Adrenal gland (tissue), 9 donors: ENCODE measurements at regions not wholly inside any gene's neighbourhood (a gene's known extent, or its start where the extent isn't known, plus 50 kb on each side); places are given as distances from the start of the nearest gene placed in this dataset.

Experiments
- DNase-seq, 7 donors: peaks; one replicate each; pipeline ENCODE4 v3.0.0-alpha.2; 2019 to 2020
- H3K27ac ChIP-seq, 5 donors: fragments of 200-600 bp; sonication (generic) in 4 of 5; 1 replicate in 3 of 5; 2 replicates in 2 of 5; pipeline versions ENCODE4 v1.5.1 to v1.8.0; 2016 to 2020; ENCODE audit warnings: mild to moderate bottlenecking in 1 of 5
- H3K27me3 ChIP-seq: fragments of 200-600 bp; 2 replicates; pipeline ENCODE4 v1.8.0; 2021
- H3K36me3 ChIP-seq, 2 donors: fragments of 200-600 bp; replicated peaks in 1 of 2; 1 replicate in 1 of 2; 2 replicates in 1 of 2; pipeline versions ENCODE4 v1.5.1 to v1.8.0; 2018 to 2022
- H3K4me1 ChIP-seq, 2 donors: fragments of 200-600 bp; replicated peaks in 1 of 2; 1 replicate in 1 of 2; 2 replicates in 1 of 2; pipeline versions ENCODE4 v1.5.1 to v1.8.0; 2018 to 2021
- H3K4me3 ChIP-seq, 4 donors: fragments of 200-600 bp; sonication (generic) in 3 of 4; one replicate each; pipeline ENCODE4 v1.5.1; 2016 to 2018
- H3K9me3 ChIP-seq, 3 donors: fragments of 200-600 bp; sonication (generic) in 1 of 3; replicated peaks in 1 of 3; 1 replicate in 2 of 3; 2 replicates in 1 of 3; pipeline versions ENCODE4 v1.5.1 to v1.8.0; 2016 to 2021
- POLR2A ChIP-seq, 2 donors: fragments of 450-650 bp; IDR thresholded peaks; one replicate each; pipeline ENCODE4 v1.6.1; 2017; ENCODE audit warnings: antibody characterized with exemption in 2 of 2, mild to moderate bottlenecking in 2 of 2, moderate library complexity in 1 of 2
- WGBS, 4 donors: extraction: QIAGEN DNeasy Blood & Tissue Kit in 2 of 4; methylation state at CpG; one replicate each; pipeline versions ENCODE4 v1.1.5 to v1.1.7; 2013 to 2017; 5-methylcytosine and 5-hydroxymethylcytosine counted together
- intact Hi-C, 2 donors: fragments of 100-400 bp; cut with DNase I; formaldehyde crosslinking; loops; one replicate each; pipeline versions ENCODE4 v1.14.1 to v1.15.0; 2022 to 2023
- TF ChIP-seq, protein P1 (sequence below), 6 experiments: fragments of 450-650 bp in 4 of 6; fragments of 200-600 bp in 2 of 6; sonication (generic) in 1 of 6; IDR thresholded peaks; 1 replicate in 5 of 6; 2 replicates in 1 of 6; pipeline versions ENCODE4 v1.5.1 to v1.8.0; 2016 to 2021; ENCODE audit warnings: antibody characterized with exemption in 6 of 6, mild to moderate bottlenecking in 2 of 6, moderate library complexity in 1 of 6
- donor health status: healthy with polysubstance abuse.
- donor health status: Bipolar disorder and iron deficiency.
- donor health status: DM: yes; HTN: yes; CAD: no.
- donor health status: DM: no; HTN: no; CAD: no.
- donor health status: DM: no; HTN: no; CAD: no.

DNA sequence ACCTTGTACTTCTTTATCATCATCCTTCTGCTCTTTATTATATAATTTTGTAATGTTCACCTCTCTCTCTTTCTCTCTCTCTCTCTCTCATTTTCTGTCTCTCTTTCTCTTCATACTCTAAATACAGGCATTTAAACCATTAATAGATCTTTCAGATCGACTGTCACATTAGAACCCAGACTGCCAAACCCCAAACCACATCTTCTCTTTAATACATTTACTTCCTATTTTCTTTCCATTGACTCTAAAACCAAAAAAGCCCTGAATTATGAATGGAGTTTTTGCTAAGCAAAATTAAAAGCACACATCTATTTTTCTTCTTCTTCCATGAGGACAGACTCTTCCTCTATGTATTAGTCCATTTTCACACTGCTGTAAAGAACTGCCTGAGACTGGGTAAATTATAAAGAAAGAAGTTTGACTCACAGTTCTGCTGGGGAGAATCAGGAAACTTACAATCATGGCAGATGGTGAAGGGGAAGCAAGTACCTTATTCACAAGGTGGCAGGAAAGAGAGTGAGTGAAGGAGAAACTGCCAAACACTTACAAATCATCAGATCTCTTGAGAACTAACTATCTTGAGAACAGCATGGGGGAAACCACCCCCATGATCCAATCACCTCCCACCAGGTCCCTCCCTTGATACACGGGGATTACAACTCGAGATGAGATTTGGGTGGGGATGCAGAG, 272.7 kb upstream of the MGMT start:
- no peak for DNase-seq
- Histone ChIP-seq H3K4me3 (no peak overlapping the region), H3K4me1 (no peaks in the 10 kb centered on the region), H3K27ac (no peak overlapping the region), H3K9me3 (no peaks in the 10 kb centered on the region), H3K27me3 (no peaks in the 10 kb centered on the region), H3K36me3 (no peaks in the 10 kb centered on the region)
- no peak for TF ChIP-seq POLR2A (IDR thresholded peaks at IDR 0.05)
- TF ChIP-seq, protein P1, sequence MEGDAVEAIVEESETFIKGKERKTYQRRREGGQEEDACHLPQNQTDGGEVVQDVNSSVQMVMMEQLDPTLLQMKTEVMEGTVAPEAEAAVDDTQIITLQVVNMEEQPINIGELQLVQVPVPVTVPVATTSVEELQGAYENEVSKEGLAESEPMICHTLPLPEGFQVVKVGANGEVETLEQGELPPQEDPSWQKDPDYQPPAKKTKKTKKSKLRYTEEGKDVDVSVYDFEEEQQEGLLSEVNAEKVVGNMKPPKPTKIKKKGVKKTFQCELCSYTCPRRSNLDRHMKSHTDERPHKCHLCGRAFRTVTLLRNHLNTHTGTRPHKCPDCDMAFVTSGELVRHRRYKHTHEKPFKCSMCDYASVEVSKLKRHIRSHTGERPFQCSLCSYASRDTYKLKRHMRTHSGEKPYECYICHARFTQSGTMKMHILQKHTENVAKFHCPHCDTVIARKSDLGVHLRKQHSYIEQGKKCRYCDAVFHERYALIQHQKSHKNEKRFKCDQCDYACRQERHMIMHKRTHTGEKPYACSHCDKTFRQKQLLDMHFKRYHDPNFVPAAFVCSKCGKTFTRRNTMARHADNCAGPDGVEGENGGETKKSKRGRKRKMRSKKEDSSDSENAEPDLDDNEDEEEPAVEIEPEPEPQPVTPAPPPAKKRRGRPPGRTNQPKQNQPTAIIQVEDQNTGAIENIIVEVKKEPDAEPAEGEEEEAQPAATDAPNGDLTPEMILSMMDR (IDR thresholded peaks at IDR 0.05) = no peak
- WGBS, 4 donors = 55 to 76% (median 67%) methylated on average over 3 of the region's 3 CpGs
- intact Hi-C loops = no loop called here

DNA sequence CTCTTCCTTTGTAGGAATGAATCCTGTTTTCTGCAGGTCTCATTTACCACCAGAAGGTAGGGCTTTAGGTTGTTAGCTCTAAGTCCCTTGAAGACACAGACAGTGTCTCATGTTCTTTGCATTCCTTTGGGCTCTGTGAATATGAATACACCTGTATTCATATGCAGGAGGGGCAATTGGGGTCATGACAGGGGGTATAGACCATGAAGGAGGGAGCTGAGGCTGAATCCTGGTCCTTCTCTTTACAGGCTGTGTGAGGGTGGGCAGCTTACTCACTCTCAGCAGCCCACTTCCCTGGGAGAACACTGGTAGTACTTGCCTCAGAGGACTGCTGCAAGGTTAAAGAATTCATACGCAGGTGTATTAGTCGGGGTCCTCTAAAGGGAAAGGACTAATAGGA, 267.2 kb upstream of the MGMT start:
- TF ChIP-seq POLR2A (IDR thresholded peaks at IDR 0.05) = no peak
- TF ChIP-seq, protein P1 (IDR thresholded peaks at IDR 0.05) = no peak
- Histone ChIP-seq H3K4me1 (no peaks in the 10 kb centered on the region), H3K27me3 (no peaks in the 10 kb centered on the region), H3K36me3 (no peaks in the 10 kb centered on the region), H3K27ac (no peak overlapping the region), H3K4me3 (no peak overlapping the region), H3K9me3 (no peaks in the 10 kb centered on the region)
- 45 to 78% (median 60%) methylated on average over 2 of the region's 2 CpGs for WGBS, 4 donors
- intact Hi-C loops = no loop called here
- DNase-seq = no peak

DNA sequence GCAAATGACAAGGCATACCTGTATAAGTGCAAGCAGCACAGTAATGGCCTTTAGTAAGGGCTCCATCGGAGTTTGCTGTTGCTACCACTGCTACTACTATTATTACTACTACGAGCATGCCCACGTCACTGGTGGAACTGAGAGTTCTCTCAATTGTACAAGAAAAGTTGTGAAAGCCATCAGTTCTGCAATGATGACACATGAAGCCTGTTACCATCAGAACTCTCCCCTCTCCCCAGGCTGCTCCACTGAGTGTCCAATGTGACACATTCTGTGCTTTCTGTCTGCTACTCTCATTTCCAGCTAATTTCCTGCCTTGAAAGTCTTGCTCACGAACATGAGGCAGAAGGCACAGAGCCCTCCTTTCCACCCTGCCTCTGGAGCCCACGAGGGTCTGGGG, 263.2 kb upstream of the MGMT start:
- Histone ChIP-seq H3K27ac (no peak overlapping the region), H3K36me3 (no peaks in the 10 kb centered on the region), H3K4me3 (no peak overlapping the region), H3K9me3 (no peaks in the 10 kb centered on the region), H3K27me3 (no peaks in the 10 kb centered on the region), H3K4me1 (no peaks in the 10 kb centered on the region)
- no peak for DNase-seq
- intact Hi-C loops = no loop called here
- 66 to 76% (median 69%) methylated on average over 5 of the region's 5 CpGs for WGBS, 4 donors
- TF ChIP-seq POLR2A (IDR thresholded peaks at IDR 0.05) = no peak
- TF ChIP-seq, protein P1 (IDR thresholded peaks at IDR 0.05) = no peak

DNA sequence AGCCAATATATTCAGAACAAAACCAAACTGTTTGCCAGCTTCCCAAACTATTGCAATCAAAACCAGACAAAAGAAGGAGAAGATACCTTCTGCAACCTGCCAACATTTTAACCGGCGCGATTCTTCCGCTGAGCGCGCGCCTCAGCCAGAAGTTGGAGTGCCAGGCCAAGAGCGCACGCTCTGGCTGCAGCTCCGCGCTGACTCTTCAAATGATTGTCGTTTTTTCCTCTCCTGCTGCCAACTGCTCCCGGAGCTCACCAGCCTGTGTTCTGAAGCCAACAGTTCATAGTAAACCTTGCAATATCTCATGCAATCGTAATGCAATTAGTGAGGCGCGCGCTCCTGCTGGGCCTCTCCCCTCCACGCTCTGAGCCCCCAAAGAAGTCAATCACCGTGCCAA, 259.7 kb upstream of the MGMT start:
- intact Hi-C loops = no loop called here
- DNase-seq = no peak

More for the DNA sequence above, 259.7 kb upstream of the MGMT start:
- Histone ChIP-seq H3K27ac (no peak overlapping the region), H3K4me1 (no peaks in the 10 kb centered on the region), H3K27me3 (no peaks in the 10 kb centered on the region), H3K4me3 (no peak overlapping the region), H3K9me3 (no peaks in the 10 kb centered on the region), H3K36me3 (no peaks in the 10 kb centered on the region)
- TF ChIP-seq, protein P1 (IDR thresholded peaks at IDR 0.05) = no peak
- WGBS, 4 donors = 87 to 92% (median 89%) methylated on average over 19 of the region's 19 CpGs
